SK-N-SH (cell line): ENCODE measurements at regions not wholly inside any gene's neighbourhood (a gene's known extent, or its start where the extent isn't known, plus 50 kb on each side); places are given as distances from the start of the nearest gene placed in this dataset.

Experiments used
- CTCF ChIA-PET: fragments of 300-600, 350-600 bp; formaldehyde crosslinking; extraction: SDS; loops from one replicate; lab custom pipeline; 2021; lab: Yijun Ruan, JAX
- POLR2A ChIA-PET: fragments of 350-600 bp; sonication (Branson Sonifier 250); formaldehyde crosslinking; extraction: SDS; loops from one replicate; lab custom pipeline; 2020; ENCODE audit warnings: antibody characterized with exemption, inconsistent platforms; lab: Yijun Ruan, JAX
- DNase-seq: peaks from one replicate; pipeline ENCODE4 v3.0.0; 2012
- H2AFZ ChIP-seq: fragments of 200-600 bp; sonication (generic); 2 replicates; pipeline ENCODE4 v1.8.1; 2016; ENCODE audit warnings: antibody characterized with exemption, mild to moderate bottlenecking, low read depth
- H3F3A ChIP-seq: fragments of 200-600 bp; sonication (generic); replicated peaks from 2 replicates; pipeline ENCODE3; 2016; ENCODE audit warnings: antibody characterized with exemption, mild to moderate bottlenecking; ENCODE audit not compliant: insufficient read depth
- H3K27ac ChIP-seq, 2 experiments: fragments of 200-500 bp in 1 of 2; fragments of 200-600 bp in 1 of 2; sonication (Bioruptor generic) in 1 of 2; sonication (generic), shearing (Covaris generic) in 1 of 2; 2 replicates each; pipeline versions ENCODE4 v1.5.1 to v1.6.1; 2014 to 2016; ENCODE audit warnings: low read depth in 2 of 2, inconsistent platforms in 1 of 2, low read length in 1 of 2, mild to moderate bottlenecking in 1 of 2, mixed read lengths in 1 of 2
- H3K27me3 ChIP-seq: fragments of 200-600 bp; sonication (generic), shearing (Covaris generic); 2 replicates; pipeline ENCODE4 v1.6.1; 2016; ENCODE audit warnings: mixed run types; ENCODE audit not compliant: insufficient read depth
- H3K36me3 ChIP-seq, 2 experiments: fragments of 200-500 bp in 1 of 2; fragments of 200-600 bp in 1 of 2; sonication (Bioruptor generic) in 1 of 2; sonication (generic) in 1 of 2; replicated peaks in 1 of 2; 2 replicates each; pipeline versions ENCODE3 to v1.5.1; 2014 to 2016; ENCODE audit warnings: low read length in 1 of 2, mild to moderate bottlenecking in 1 of 2; ENCODE audit not compliant: insufficient read depth in 2 of 2, control insufficient read depth in 1 of 2
- H3K4me1 ChIP-seq, 2 experiments: fragments of 200-500 bp in 1 of 2; fragments of 200-600 bp in 1 of 2; sonication (Bioruptor generic) in 1 of 2; sonication (generic), shearing (Covaris generic) in 1 of 2; 2 replicates each; pipeline versions ENCODE4 v1.5.1 to v1.6.1; 2014 to 2016; ENCODE audit warnings: low read depth in 1 of 2, low read length in 1 of 2, mixed run types in 1 of 2; ENCODE audit not compliant: insufficient read depth in 2 of 2, control insufficient read depth in 1 of 2
- H3K4me2 ChIP-seq: fragments of 200-600 bp; sonication (generic), shearing (Covaris generic); 2 replicates; pipeline ENCODE4 v1.6.1; 2017; ENCODE audit warnings: mixed run types
- H3K4me3 ChIP-seq, 2 experiments: fragments of 200-500 bp in 1 of 2; fragments of 200-600 bp in 1 of 2; sonication (Bioruptor generic) in 1 of 2; sonication (generic), shearing (Covaris generic) in 1 of 2; 2 replicates each; pipeline versions ENCODE4 v1.5.1 to v1.8.1; 2014 to 2016; ENCODE audit warnings: low read depth in 2 of 2, inconsistent platforms in 1 of 2, low read length in 1 of 2, mild to moderate bottlenecking in 1 of 2, mixed read lengths in 1 of 2, moderate library complexity in 1 of 2
- H3K79me2 ChIP-seq: fragments of 200-600 bp; sonication (generic); 2 replicates; pipeline ENCODE4 v1.8.1; 2017; ENCODE audit warnings: mild to moderate bottlenecking; ENCODE audit not compliant: insufficient read depth
- H3K9ac ChIP-seq: fragments of 200-600 bp; sonication (generic); 2 replicates; pipeline ENCODE4 v1.6.1; 2017; ENCODE audit warnings: mixed run types
- H3K9me2 ChIP-seq: fragments of 200-600 bp; sonication (generic); 2 replicates; pipeline ENCODE4 v1.6.1; 2017; ENCODE audit warnings: mixed run types
- H3K9me3 ChIP-seq: fragments of 200-600 bp; sonication (generic); 2 replicates; pipeline ENCODE4 v1.6.1; 2017; ENCODE audit warnings: mixed run types, mild to moderate bottlenecking, moderate library complexity
- H4K20me1 ChIP-seq: fragments of 200-600 bp; sonication (generic); 2 replicates; pipeline ENCODE4 v1.6.1; 2017; ENCODE audit warnings: mild to moderate bottlenecking, mixed run types; ENCODE audit not compliant: insufficient read depth
- CHD2 ChIP-seq: fragments of 150-350 bp; IDR thresholded peaks from 2 replicates; pipeline ENCODE4 v1.6.1; 2018; ENCODE audit warnings: low read length; ENCODE audit not compliant: partially characterized antibody
- CTCF ChIP-seq: fragments of 200-600 bp; sonication (generic); IDR thresholded peaks from 2 replicates; pipeline ENCODE4 v1.6.1; 2017; ENCODE audit warnings: antibody characterized with exemption, mild to moderate bottlenecking, moderate library complexity
- EZH2phosphoT487 ChIP-seq: fragments of 200-600 bp; sonication (generic); IDR thresholded peaks from 2 replicates; pipeline ENCODE4 v1.6.1; 2017; ENCODE audit warnings: low read depth, mixed run types, mild to moderate bottlenecking, antibody characterized with exemption, moderate library complexity, borderline replicate concordance
- FOSL2 ChIP-seq: IDR thresholded peaks from 2 replicates; pipeline ENCODE4 v1.4.0; 2012; ENCODE audit warnings: low read depth, mild to moderate bottlenecking, moderate library complexity, borderline replicate concordance
- FOXM1 ChIP-seq: IDR thresholded peaks from 2 replicates; pipeline ENCODE4 v1.4.0; 2012; ENCODE audit warnings: low read depth, mild to moderate bottlenecking
- JUND ChIP-seq: IDR thresholded peaks from 2 replicates; pipeline ENCODE4 v1.4.0; 2012
- NFIC ChIP-seq: IDR thresholded peaks from 2 replicates; pipeline ENCODE4 v1.4.0; 2012; ENCODE audit warnings: borderline replicate concordance
- PBX3 ChIP-seq: IDR thresholded peaks from 2 replicates; pipeline ENCODE4; 2012
- POLR2AphosphoS5 ChIP-seq: IDR thresholded peaks from 2 replicates; pipeline ENCODE4 v1.6.1; 2012; ENCODE audit warnings: low read depth, low read length
- RCOR1 ChIP-seq: fragments of 150-350 bp; IDR thresholded peaks from 2 replicates; pipeline ENCODE4 v1.6.1; 2017; ENCODE audit warnings: antibody characterized with exemption, low read length
- REST ChIP-seq: IDR thresholded peaks from 2 replicates; pipeline ENCODE4 v1.6.1; 2012; ENCODE audit warnings: mild to moderate bottlenecking, low read depth, low read length, moderate library complexity
- RXRA ChIP-seq: IDR thresholded peaks from 2 replicates; pipeline ENCODE4 v1.4.0; 2012; ENCODE audit warnings: low read depth, mild to moderate bottlenecking, borderline replicate concordance
- SMC3 ChIP-seq: IDR thresholded peaks from 2 replicates; pipeline ENCODE4 v1.6.1; 2012; ENCODE audit warnings: low read depth, low read length, improper control_type of control experiment
- TAF1 ChIP-seq: IDR thresholded peaks from 2 replicates; pipeline ENCODE4 v1.6.1; 2012; ENCODE audit warnings: low read depth, mild to moderate bottlenecking, low read length, moderate library complexity, borderline replicate concordance
- YY1 ChIP-seq: IDR thresholded peaks from 2 replicates; pipeline ENCODE4 v1.4.0; 2012; ENCODE audit warnings: low read depth, mild to moderate bottlenecking
- WGBS: methylation state at CpG from one replicate; pipeline ENCODE4 v1.1.6; 2017; ENCODE audit warnings: low lambda C conversion rate; 5-methylcytosine and 5-hydroxymethylcytosine counted together

GRCh38 chr5:118544887-118545449, 443.4 kb downstream of the DTWD2 start:
- Histone ChIP-seq H3K9me3 (no peaks in the 10 kb centered on the region), H4K20me1 (no peaks in the 10 kb centered on the region), H3K79me2 (no peaks in the 10 kb centered on the region), H3F3A (peaks cover 16% of the 10 kb centered on the region), H3K9me2 (no peaks in the 10 kb centered on the region), H3K27ac (no peak overlapping the region), H3K4me3 (no peak overlapping the region), H3K36me3 (no peaks in the 10 kb centered on the region), H3K4me1 (no peaks in the 10 kb centered on the region), H3K9ac (no peak overlapping the region), H3K27me3 (no peaks in the 10 kb centered on the region), H2AFZ (no peak overlapping the region), H3K4me2 (no peak overlapping the region)
- POLR2A ChIA-PET, result no interaction called here
- CTCF ChIA-PET, result no interaction called here
- no peak for DNase-seq
- no peak for TF ChIP-seq NFIC
- TF ChIP-seq FOXM1, result no peak
- TF ChIP-seq CHD2, result no peak
- no peak for TF ChIP-seq JUND
- TF ChIP-seq SMC3, result no peak
- no peak for TF ChIP-seq YY1
- TF ChIP-seq REST, result no peak
- no peak for TF ChIP-seq RXRA
- TF ChIP-seq PBX3, result no peak
- TF ChIP-seq RCOR1, result no peak
- no peak for TF ChIP-seq TAF1
- no peak for TF ChIP-seq FOSL2
- no peak for TF ChIP-seq POLR2AphosphoS5
- TF ChIP-seq EZH2phosphoT487, result no peak
- TF ChIP-seq CTCF, result no peak
- WGBS, result 55% methylated on average over 4 of the region's 4 CpGs
